Astrocyte of the spinal cord (primary cell): ENCODE measurements at regions not wholly inside any gene's neighbourhood (a gene's known extent, or its start where the extent isn't known, plus 50 kb on each side); places are given as distances from the start of the nearest gene placed in this dataset.

Experiments used
- DNase-seq: peaks from one replicate; pipeline ENCODE4 v3.0.0; 2011; ENCODE audit warnings: low read depth, low spot score
- H3K4me3 ChIP-seq: 2 replicates; pipeline ENCODE4 v1.5.1; 2011; ENCODE audit warnings: low read depth, mild to moderate bottlenecking, low read length, moderate library complexity
- in situ Hi-C: cut with HindIII; loops from 2 replicates; pipeline ENCODE4 v1.10.0; 2017; ENCODE audit warnings: low sequenced_read_pairs
- TF ChIP-seq, protein P1 (sequence below): IDR thresholded peaks from 2 replicates; pipeline ENCODE4 v1.5.1; 2012; ENCODE audit warnings: low read depth, mild to moderate bottlenecking, low read length, inconsistent platforms

DNA sequence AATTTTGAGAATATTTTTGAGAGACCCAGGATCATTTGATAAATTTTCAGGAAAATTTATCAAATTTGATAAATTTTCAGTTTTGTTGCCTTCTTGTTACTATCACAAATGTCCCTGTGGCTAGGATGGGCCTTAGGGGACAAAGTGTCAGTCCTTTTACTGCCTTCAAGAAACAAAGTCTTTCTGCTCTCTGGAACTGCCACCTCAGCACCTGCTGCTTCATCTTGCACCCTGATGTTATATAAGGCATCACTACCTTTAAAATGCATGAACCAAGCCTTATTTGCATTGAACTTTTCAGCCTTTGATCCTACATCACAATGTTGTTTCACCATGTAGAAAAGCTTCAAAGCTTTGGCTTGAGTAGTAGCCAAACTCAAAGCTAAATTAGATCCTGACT, 123.0 kb upstream of the CNTLN start:
- in situ Hi-C loops, result no loop called here
- TF ChIP-seq, protein P1, sequence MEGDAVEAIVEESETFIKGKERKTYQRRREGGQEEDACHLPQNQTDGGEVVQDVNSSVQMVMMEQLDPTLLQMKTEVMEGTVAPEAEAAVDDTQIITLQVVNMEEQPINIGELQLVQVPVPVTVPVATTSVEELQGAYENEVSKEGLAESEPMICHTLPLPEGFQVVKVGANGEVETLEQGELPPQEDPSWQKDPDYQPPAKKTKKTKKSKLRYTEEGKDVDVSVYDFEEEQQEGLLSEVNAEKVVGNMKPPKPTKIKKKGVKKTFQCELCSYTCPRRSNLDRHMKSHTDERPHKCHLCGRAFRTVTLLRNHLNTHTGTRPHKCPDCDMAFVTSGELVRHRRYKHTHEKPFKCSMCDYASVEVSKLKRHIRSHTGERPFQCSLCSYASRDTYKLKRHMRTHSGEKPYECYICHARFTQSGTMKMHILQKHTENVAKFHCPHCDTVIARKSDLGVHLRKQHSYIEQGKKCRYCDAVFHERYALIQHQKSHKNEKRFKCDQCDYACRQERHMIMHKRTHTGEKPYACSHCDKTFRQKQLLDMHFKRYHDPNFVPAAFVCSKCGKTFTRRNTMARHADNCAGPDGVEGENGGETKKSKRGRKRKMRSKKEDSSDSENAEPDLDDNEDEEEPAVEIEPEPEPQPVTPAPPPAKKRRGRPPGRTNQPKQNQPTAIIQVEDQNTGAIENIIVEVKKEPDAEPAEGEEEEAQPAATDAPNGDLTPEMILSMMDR, result no peak
- H3K4me3 ChIP-seq, result no peak overlapping the region
- no peak for DNase-seq

DNA sequence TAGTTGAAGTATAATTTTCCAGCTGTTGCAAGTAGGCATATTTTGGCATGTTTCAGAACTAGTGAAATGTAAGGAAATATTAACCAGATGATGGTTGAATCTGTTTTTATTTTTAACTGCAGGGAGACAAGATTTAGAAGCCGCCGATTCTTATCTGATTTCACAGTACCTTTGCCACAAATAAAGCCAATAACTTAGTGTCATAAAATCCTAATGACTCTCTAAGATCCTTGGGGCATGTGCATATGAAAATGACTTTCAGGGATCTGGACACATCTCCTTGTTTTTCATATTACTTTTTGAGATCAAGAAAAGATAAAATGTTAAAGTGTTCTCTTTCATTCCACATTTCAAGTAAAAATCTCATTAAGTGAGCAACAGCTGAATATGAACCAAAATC, 125.8 kb upstream of the CNTLN start:
- in situ Hi-C loops, result no loop called here
- TF ChIP-seq, protein P1, result no peak
- H3K4me3 ChIP-seq, result no peak overlapping the region
- no peak for DNase-seq

DNA sequence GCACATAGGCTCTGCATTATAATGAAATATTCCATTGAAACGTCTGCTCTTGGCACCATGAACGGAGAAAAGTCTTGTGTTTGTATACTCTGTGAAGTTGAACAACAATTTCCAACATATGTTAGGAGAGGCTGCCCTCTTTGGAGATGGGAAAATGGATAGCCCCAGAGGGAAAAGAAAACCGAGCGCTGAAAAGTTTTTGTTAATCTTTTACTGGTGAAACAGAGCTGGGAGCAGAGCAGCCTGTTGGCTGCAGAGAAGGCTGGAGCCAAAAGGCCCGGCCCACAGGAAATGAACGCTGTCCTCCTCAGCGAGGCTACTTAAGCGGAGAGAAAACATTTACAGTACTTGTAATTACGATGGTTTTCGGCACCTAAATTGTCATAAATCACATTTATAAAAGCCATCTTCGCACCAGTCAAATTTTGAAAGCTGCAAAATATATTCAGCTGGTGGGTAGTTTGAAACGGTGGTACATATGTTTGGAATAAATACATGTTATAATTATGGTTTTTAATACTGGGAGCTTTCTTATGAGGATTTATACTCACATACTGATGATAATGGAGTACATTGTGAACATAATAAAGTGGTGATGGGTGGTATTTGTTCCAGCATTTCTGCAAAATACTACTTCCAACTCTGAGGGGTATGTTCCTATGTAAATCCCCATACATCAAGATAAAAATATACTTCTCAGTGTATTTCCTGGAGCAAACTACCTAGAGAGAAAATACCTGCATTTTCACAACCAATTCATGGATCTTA, 129.6 kb upstream of the CNTLN start:
- H3K4me3 ChIP-seq, result no peak overlapping the region
- in situ Hi-C loops, result no loop called here
- peak; percentile 77 for DNase-seq

DNA sequence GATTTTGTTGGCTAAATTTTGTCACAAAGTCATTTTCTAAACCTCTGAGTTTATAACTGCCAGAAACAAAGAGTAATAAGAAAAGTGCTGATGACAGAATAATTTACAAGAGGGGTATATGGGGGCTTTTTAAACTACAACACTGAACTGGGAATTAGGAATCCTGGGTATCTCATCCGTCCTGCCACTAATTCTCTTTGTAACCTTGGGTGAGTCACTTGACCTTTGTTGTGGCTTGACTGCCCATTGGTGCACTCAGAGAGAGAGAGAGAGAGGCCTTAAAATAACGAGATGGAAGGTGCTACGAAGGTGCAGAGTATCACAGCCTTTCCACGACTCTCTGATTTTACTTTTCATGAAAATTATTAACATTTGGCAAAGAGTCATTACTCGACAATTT, 130.3 kb upstream of the CNTLN start:
- TF ChIP-seq, protein P1, result no peak
- peak; percentile 27 for DNase-seq
- H3K4me3 ChIP-seq, result no peak overlapping the region
- in situ Hi-C loops, result no loop called here

More for the DNA sequence above, 129.6 kb upstream of the CNTLN start:
- TF ChIP-seq, protein P1, result no peak

DNA sequence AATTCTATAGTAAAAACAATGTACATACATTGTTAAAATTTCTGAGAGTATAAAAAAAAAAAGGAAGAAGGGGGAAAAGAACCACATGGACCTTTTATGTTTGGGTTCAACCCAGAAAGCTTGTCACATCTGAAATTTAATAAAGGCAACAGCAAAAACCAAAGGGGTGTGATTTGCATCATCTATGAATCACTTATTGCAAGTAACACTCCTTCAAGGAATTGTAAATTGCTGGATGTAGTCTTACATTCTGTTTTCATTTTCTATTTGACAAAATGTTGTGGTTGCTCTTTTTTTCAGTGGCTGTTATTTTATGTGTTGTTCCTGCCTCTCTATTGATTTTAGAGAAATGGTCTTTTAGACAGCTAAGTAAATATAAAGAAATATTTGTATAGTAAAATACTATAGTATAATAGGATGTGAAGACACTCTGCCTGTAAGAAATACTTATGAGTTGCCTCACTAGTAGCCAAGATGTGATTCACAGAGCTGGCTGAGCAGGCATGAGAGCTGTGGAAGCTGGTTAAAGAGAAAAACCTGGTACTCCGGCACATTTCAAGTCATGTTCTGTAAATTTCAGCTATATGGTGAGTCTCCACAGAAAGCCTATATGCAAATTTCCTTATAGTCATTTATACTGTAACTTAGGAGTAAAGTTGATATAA, 131.1 kb upstream of the CNTLN start:
- DNase-seq, result peak; percentile 57
- in situ Hi-C loops, result no loop called here
- TF ChIP-seq, protein P1, result no peak

DNA sequence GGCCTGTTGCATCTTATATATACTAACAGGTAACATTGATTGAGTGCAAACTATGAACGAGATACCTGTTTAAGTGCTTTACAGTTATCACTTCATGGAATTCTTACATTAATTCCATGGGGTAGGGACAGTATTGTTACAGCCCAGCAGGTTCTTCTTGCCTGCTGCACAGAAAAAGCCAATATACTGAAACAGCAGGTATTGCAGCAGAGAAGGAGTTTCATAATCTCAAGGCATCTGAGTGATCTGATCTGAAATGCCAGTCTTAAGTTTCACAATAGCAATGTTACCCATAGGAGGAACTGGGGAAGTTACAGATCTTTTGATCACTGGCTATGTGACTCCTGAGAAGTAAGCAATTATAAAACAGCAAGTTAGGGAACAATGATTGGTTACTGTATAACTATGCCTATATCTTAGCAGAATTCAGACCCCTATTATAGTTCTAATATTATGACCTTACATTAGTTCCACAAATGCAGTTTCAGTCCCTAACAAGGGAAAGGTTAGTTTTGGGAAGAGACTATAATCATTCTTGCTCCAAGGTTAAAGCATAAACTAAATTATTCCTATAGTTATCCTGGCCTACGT, 126.5 kb upstream of the BNC2 start:
- no peak overlapping the region for H3K4me3 ChIP-seq
- no peak for DNase-seq
- in situ Hi-C loops, result no loop called here
- TF ChIP-seq, protein P1, result no peak

More for the DNA sequence above, 131.1 kb upstream of the CNTLN start:
- no peak overlapping the region for H3K4me3 ChIP-seq
